HAP-1 (cell line): ENCODE measurements at regions not wholly inside any gene's neighbourhood (a gene's known extent, or its start where the extent isn't known, plus 50 kb on each side); places are given as distances from the start of the nearest gene placed in this dataset.

Experiments
- DNase-seq, 2 experiments: peaks; one replicate each; pipeline ENCODE4 v3.0.0-alpha.2; 2016 to 2020; ENCODE audit warnings: low spot score in 2 of 2
- H3K27me3 ChIP-seq: fragments of 250-450 bp; sonication (Bioruptor Pico); 2 replicates; pipeline ENCODE4 v1.5.1; 2020; ENCODE audit warnings: low read depth, mild to moderate bottlenecking, moderate library complexity
- H3K36me3 ChIP-seq: fragments of 250-450 bp; sonication (Bioruptor Pico); replicated peaks from 2 replicates; pipeline ENCODE4 v1.5.1; 2020; ENCODE audit warnings: mild to moderate bottlenecking
- H3K4me1 ChIP-seq: fragments of 250-450 bp; sonication (Bioruptor Pico); 2 replicates; pipeline ENCODE4 v1.5.1; 2020; ENCODE audit warnings: mild to moderate bottlenecking
- H3K4me3 ChIP-seq: fragments of 250-450 bp; sonication (Bioruptor Pico); 2 replicates; pipeline ENCODE4 v1.5.1; 2020; ENCODE audit warnings: mild to moderate bottlenecking, moderate library complexity
- H3K9me3 ChIP-seq: fragments of 250-450 bp; sonication (Bioruptor Pico); 2 replicates; pipeline ENCODE4 v1.5.1; 2020; ENCODE audit warnings: mild to moderate bottlenecking, moderate library complexity
- in situ Hi-C: fragments of 300-500 bp; cut with MboI; formaldehyde crosslinking; loops from 3 replicates; pipeline ENCODE4 v1.14.3; 2020; ENCODE audit warnings: low sequenced_read_pairs, inconsistent platforms, mixed read lengths

DNA sequence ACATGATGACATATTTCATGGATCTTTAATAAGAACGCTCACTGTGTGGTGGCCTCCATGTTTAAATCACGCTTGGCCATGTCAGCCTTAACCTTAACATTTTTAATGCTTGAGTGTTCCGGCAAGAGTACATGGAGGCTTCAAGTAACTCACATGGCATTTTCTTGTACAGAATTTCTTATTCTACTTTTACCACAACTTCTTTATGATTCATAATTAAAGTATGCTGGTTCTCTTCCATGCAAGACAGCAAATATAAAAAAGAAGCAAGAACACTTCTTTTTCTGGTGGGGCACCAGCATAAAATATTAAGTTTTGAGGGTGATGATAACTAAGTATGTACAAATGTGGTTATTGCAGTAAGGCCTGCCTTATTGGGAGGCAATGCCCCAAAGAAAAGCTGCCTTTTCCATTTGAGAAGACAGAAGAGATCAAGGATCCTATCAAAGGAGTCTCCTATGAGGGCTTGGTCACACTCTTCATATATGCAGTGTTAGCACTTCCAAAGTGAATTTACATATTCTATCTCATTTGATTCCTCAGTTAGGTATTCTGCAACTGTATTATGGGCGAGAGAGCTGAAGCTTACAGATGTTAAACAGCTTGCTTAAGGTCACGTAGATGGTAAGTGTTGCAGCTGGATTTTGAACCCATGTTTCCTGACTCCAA, 382.7 kb upstream of the MEF2C start:
- DNase-seq = no peak

GRCh38 chr5:89263846-89264245, 380.9 kb upstream of the MEF2C start:
- Histone ChIP-seq H3K4me1 (no peaks in the 10 kb centered on the region), H3K36me3 (no peaks in the 10 kb centered on the region), H3K4me3 (no peak overlapping the region), H3K9me3 (no peaks in the 10 kb centered on the region), H3K27me3 (no peaks in the 10 kb centered on the region)
- DNase-seq = no peak
- in situ Hi-C loops = no loop called here

More for the DNA sequence above, 382.7 kb upstream of the MEF2C start:
- H3K9me3 ChIP-seq = no peaks in the 10 kb centered on the region
- H3K27me3 ChIP-seq = no peaks in the 10 kb centered on the region
- H3K36me3 ChIP-seq = no peaks in the 10 kb centered on the region
- in situ Hi-C loops = no loop called here
- no peaks in the 10 kb centered on the region for H3K4me1 ChIP-seq
- H3K4me3 ChIP-seq = no peak overlapping the region

- in situ Hi-C loops = no loop called here
- DNase-seq = no peak
- Histone ChIP-seq H3K4me1 (no peaks in the 10 kb centered on the region), H3K27me3 (no peaks in the 10 kb centered on the region), H3K9me3 (no peaks in the 10 kb centered on the region), H3K36me3 (no peaks in the 10 kb centered on the region), H3K4me3 (no peak overlapping the region)
Measured at GRCh38 chr5:89262030-89262429, 379.0 kb upstream of the MEF2C start.

DNA sequence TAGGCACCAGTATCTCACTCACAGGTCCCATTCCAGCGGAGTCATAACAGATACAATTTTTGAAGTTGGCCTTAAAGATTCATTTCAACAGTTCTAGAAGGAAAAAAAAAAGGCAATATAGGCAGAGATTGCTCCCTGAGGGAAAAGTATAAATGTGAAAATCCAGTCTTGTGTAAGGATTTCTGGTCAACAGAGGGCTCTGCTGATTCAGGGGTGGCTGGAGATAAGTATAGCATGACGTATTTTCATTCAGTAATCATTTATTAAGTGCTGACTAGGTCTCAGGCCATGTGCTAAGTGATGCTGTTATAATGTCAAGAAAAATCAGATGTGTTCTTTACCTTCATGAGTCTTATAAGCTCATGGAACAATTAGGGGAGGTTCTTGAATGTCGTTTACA, 377.3 kb upstream of the MEF2C start:
- in situ Hi-C loops = no loop called here
- Histone ChIP-seq H3K4me3 (no peak overlapping the region), H3K27me3 (no peaks in the 10 kb centered on the region), H3K9me3 (no peaks in the 10 kb centered on the region), H3K4me1 (no peaks in the 10 kb centered on the region), H3K36me3 (no peaks in the 10 kb centered on the region)
- no peak for DNase-seq

DNA sequence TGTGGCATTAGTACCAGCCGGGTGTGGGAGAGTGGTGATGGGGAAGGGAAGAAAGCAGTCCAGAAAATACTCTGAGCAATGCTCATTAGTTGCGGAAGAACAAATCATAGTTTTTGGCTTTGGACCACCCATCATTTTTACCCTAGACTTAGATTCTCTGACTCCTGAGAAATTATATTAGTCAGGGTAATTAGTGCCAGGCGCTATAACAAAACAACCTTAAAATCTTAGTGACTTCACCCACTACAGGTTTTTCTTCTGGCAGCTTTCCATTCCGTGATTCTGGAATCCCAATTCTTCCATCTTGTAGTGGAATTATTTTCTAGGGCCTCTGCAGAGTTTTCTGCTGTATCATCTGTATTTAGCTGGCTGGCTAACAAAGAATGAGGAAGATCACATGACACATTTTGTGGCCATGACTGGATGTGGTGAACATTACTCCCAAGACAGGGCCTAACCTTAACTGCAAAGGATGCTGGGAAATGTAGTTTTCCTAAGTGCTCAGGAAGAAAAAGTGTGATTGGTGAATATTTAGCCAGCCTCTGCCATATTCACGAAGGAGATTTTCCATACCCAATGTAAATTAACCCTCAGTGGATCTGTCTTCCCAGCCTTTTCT, 373.0 kb upstream of the MEF2C start:
- in situ Hi-C loops = no loop called here
- no peaks in the 10 kb centered on the region for H3K9me3 ChIP-seq
- no peaks in the 10 kb centered on the region for H3K36me3 ChIP-seq
- no peaks in the 10 kb centered on the region for H3K4me1 ChIP-seq
- no peak overlapping the region for H3K4me3 ChIP-seq
- peak in 1 of 2 experiments; percentile 8 for DNase-seq
- H3K27me3 ChIP-seq = no peaks in the 10 kb centered on the region

- Histone ChIP-seq H3K9me3 (no peaks in the 10 kb centered on the region), H3K4me3 (no peak overlapping the region), H3K36me3 (no peaks in the 10 kb centered on the region), H3K4me1 (no peaks in the 10 kb centered on the region), H3K27me3 (no peaks in the 10 kb centered on the region)
- DNase-seq = no peak
- in situ Hi-C loops = no loop called here
Measured at GRCh38 chr5:89253666-89254352, 370.8 kb upstream of the MEF2C start.

DNA sequence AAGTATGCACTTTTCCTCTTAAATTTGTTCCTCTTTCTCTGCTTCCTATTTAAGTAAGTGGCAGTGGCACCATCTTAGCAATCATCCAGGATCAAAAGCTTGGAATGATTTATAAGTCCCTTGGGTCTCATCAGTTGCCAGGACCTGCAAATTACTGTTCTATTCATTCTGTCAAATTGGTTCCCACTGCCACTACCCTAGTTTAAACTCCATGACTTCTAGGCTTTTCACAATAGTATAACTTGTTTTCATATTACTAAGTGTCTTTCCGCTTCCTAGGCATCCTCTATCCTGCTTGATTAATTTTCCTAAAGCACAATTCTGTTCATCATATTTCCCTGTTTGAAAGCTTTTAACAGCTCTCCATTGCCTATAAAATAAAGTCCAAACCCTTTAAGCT, 363.9 kb upstream of the MEF2C start:
- Histone ChIP-seq H3K9me3 (no peaks in the 10 kb centered on the region), H3K4me3 (no peak overlapping the region), H3K4me1 (no peaks in the 10 kb centered on the region), H3K27me3 (no peaks in the 10 kb centered on the region), H3K36me3 (no peaks in the 10 kb centered on the region)
- in situ Hi-C loops = no loop called here
- DNase-seq = no peak

GRCh38 chr5:89246252-89246651, 363.3 kb upstream of the MEF2C start:
- no peak for DNase-seq
- in situ Hi-C loops = no loop called here

GRCh38 chr5:89243611-89244010, 360.6 kb upstream of the MEF2C start:
- DNase-seq = no peak
- Histone ChIP-seq H3K4me3 (no peak overlapping the region), H3K36me3 (no peaks in the 10 kb centered on the region), H3K9me3 (no peaks in the 10 kb centered on the region), H3K27me3 (no peaks in the 10 kb centered on the region), H3K4me1 (no peaks in the 10 kb centered on the region)
- in situ Hi-C loops = no loop called here

More at GRCh38 chr5:89246252-89246651, 363.3 kb upstream of the MEF2C start:
- H3K4me1 ChIP-seq = no peaks in the 10 kb centered on the region
- H3K9me3 ChIP-seq = no peaks in the 10 kb centered on the region
- no peak overlapping the region for H3K4me3 ChIP-seq
- H3K36me3 ChIP-seq = no peaks in the 10 kb centered on the region
- H3K27me3 ChIP-seq = no peaks in the 10 kb centered on the region

- Histone ChIP-seq H3K36me3 (no peaks in the 10 kb centered on the region), H3K27me3 (no peaks in the 10 kb centered on the region), H3K4me1 (no peaks in the 10 kb centered on the region), H3K4me3 (no peak overlapping the region), H3K9me3 (no peaks in the 10 kb centered on the region)
- in situ Hi-C loops = no loop called here
- no peak for DNase-seq
Measured at GRCh38 chr5:89241186-89241585, 358.2 kb upstream of the MEF2C start.

GRCh38 chr5:89236900-89237299, 353.9 kb upstream of the MEF2C start:
- Histone ChIP-seq H3K4me3 (no peak overlapping the region), H3K9me3 (no peaks in the 10 kb centered on the region), H3K4me1 (no peaks in the 10 kb centered on the region), H3K36me3 (no peaks in the 10 kb centered on the region), H3K27me3 (no peaks in the 10 kb centered on the region)
- no peak for DNase-seq
- in situ Hi-C loops = no loop called here

DNA sequence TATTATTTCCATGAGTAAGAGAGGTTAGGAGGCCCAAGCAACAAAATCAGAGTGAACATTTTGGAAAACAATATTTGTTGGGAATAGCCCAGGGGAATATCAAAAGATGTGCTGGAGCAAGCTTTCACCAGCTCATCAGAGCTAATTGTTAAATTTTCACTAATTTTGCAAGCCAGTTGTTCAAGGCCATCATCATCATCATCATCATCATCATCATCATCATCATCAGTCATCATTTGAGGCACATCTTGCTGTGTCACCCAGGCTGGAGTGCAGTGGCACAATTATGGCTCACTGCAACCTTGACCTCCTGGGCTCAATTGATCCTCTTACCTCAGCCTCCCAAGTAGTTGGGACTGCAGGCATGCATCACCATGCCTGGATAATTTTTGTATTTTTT, 350.5 kb upstream of the MEF2C start:
- H3K27me3 ChIP-seq = no peaks in the 10 kb centered on the region
- in situ Hi-C loops = no loop called here

GRCh38 chr5:89232139-89232603, 349.2 kb upstream of the MEF2C start:
- no peaks in the 10 kb centered on the region for H3K27me3 ChIP-seq
- in situ Hi-C loops = no loop called here
- no peaks in the 10 kb centered on the region for H3K36me3 ChIP-seq
- no peaks in the 10 kb centered on the region for H3K4me1 ChIP-seq
- no peak overlapping the region for H3K4me3 ChIP-seq
- H3K9me3 ChIP-seq = no peaks in the 10 kb centered on the region
- no peak for DNase-seq

More for the DNA sequence above, 350.5 kb upstream of the MEF2C start:
- DNase-seq = no peak
- Histone ChIP-seq H3K9me3 (no peaks in the 10 kb centered on the region), H3K4me3 (no peak overlapping the region), H3K4me1 (no peaks in the 10 kb centered on the region), H3K36me3 (no peaks in the 10 kb centered on the region)

DNA sequence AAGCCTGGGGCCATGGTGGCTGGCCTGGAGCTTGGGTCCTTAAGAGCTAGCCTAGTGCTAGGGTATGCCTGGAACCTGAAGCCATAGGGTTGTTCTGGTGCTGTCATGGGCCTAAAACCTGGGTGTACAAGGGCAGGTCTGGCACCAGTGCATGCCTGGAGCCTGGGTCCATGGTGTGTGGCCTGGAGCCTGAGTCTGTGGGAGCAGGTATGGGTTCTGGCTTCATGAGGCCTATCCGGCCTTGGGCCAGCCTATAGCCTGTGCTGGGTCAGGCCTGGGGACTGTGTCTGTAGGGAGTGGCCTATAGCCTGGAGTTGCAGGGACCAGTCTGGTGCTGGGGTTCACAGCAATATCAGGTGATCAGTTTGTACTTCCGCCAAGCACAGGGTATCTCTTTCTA, 347.2 kb upstream of the MEF2C start:
- Histone ChIP-seq H3K4me3 (no peak overlapping the region), H3K36me3 (no peaks in the 10 kb centered on the region), H3K9me3 (no peaks in the 10 kb centered on the region), H3K4me1 (no peaks in the 10 kb centered on the region), H3K27me3 (no peaks in the 10 kb centered on the region)
- DNase-seq = no peak
- in situ Hi-C loops = no loop called here
